ENCODE measurements at regions not wholly inside any gene's neighbourhood (a gene's known extent, or its start where the extent isn't known, plus 50 kb on each side); places are given as distances from the start of the nearest gene placed in this dataset.

- DNase-seq: no peak
Measured at GRCh38 chr2:240324312-240325015, 111.0 kb upstream of the GPC1 start.

- no peak for DNase-seq
Measured at GRCh38 chr2:240325016-240326007, 110.2 kb upstream of the GPC1 start.

- no peak for DNase-seq
Measured at GRCh38 chr2:240326246-240326645, 109.2 kb upstream of the GPC1 start.

DNA sequence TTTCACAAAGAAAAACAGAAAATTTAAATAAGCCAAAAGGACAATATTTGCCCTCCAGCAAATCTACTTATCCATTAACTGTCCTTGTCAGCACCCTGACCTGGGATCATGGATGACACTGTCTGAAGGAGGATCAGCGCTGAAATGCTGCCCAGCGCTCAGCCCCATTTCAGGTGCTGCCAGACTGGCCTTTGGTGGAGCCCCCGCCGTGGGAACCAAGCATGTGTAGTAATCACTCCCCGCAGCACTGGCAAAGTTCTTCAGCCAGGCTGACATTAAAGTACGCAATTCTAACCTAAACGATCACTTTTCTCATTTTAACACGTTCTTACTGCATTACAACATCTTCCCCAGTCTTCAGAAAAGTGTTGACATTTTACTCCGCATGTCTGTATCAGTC is 108.6 kb upstream of the GPC1 start:
- DNase-seq: no peak

GRCh38 chr2:240327566-240327965 is 107.9 kb upstream of the GPC1 start:
- DNase-seq: no peak

GRCh38 chr2:240328526-240328925 is 106.9 kb upstream of the GPC1 start:
- DNase-seq: no peak

- no peak for DNase-seq
Measured at GRCh38 chr2:240329116-240329665, 106.3 kb upstream of the GPC1 start.

- DNase-seq: no peak
Measured at GRCh38 chr2:240329778-240330177, 105.7 kb upstream of the GPC1 start.

- DNase-seq: no peak
Measured at GRCh38 chr2:240333985-240334384, 101.5 kb upstream of the GPC1 start.

DNA sequence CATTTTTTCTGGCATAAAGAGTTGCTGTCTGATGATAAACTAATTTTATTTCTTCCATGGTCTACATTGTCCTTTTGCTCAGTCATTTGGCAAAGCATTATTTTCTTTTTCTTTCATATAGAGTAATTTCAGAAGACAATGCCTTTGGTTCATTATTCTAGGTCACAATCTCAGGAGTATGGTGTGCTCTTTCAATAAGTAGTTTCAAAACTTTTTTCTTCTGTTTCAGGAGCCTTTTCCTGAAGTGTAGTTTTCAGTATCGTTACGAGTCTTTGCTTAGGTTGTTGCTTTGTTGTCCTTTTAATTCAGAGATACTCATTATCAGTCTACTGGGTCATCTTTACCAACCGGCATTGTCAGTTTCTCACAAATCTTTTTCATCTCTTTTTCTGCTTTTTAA is 100.4 kb upstream of the GPC1 start:
- no peak for DNase-seq

- DNase-seq: no peak
Measured at GRCh38 chr2:240336820-240337427, 98.5 kb upstream of the GPC1 start.

DNA sequence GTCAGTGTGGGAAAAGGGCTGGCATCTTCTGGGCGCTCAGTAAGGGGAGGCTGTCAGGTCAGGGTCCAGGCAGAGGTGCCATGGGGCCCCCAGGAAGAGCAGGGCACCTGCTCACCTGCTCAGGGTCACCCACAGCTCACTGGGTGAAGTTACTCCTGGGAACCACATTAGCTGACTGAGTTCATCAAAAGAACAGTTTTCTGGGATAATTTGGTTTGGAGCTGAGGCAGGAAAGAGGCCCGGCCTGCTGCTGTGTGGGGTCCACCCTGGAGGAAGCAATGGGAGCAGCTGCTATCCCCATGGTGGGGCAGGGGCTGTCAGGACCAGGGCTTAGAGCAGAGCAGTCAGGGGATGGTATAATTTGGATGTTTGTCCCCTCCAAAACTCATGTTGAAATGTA is 97.2 kb upstream of the GPC1 start:
- no peak for DNase-seq

- no peak for DNase-seq
Measured at GRCh38 chr2:240339411-240340360, 95.8 kb upstream of the GPC1 start.

GRCh38 chr2:240340361-240340761 is 95.1 kb upstream of the GPC1 start:
- no peak for DNase-seq

- DNase-seq: no peak
Measured at GRCh38 chr2:240341064-240341463, 94.4 kb upstream of the GPC1 start.

DNA sequence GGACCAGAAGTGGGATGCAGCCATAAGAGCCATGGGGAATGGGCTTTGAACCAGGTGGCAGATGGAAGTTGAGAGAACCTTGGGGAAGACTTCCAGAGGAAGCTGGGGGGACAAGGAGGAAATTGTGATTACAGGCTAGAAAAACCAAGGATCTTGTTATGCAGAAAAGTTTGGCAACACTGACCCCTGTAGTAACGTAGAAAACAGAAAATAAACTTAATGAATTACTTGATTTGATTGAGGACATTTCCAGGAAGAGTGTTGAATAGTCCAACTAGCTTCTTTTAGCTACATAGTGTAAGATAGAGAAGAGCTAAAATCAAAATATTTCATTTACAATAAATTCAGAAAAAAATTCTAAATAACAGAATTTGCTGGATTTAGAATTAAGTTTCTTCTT is 91.9 kb upstream of the GPC1 start:
- DNase-seq: no peak

DNA sequence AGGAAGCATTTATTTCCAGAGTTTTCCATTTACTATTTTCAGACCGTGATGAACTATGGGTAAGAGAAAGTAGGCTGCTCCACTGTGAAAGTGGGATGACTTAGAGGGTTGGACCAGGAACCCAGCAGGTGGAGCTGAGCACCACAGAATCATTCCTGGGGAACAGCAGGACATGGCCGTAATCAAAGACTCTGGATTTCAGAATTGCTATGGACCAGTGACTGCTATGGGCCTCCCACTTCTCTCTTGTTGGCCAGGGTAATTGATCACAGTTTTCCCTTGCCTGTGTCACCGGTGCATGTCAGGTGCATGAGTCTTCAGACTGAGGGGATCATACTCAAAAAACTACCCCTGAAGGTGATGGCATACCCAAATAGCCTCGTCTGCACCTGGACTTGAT is 90.6 kb upstream of the GPC1 start:
- DNase-seq: no peak

DNA sequence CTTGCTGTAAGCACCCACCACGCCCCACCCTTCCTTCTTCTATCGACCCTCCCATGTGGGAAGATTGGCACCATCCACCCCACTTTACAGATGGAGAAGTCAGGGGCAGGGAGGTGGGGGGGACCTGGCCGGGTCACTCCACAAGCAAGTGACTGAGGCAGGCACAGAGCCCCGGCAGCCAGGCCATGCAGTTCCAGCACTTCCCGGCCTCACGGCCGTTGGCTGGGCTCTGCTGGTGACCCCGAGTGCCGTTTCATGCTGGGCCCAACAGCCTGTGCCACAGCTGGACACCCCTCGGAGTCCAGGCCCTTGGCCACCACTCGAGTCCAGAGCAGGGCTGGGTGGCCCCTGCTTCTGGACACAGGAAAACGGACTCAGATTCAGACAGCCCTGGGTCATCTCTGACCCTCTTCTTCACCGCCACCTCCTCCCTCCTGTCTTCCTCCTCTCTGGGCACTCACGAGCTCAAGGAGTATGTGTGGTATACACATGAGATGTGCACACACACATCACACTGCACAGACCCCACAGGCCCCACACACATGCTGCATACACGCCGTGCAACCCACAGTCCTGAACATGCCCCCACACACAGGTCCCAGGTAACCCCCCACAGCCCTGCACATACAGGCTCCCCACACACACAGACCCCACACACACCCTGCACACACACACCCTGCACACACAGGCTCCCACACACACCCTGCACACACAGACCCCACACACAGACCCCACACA is 89.3 kb upstream of the GPC1 start:
- no peak for DNase-seq

GRCh38 chr2:240346753-240347372 is 88.6 kb upstream of the GPC1 start:
- no peak for DNase-seq

DNA sequence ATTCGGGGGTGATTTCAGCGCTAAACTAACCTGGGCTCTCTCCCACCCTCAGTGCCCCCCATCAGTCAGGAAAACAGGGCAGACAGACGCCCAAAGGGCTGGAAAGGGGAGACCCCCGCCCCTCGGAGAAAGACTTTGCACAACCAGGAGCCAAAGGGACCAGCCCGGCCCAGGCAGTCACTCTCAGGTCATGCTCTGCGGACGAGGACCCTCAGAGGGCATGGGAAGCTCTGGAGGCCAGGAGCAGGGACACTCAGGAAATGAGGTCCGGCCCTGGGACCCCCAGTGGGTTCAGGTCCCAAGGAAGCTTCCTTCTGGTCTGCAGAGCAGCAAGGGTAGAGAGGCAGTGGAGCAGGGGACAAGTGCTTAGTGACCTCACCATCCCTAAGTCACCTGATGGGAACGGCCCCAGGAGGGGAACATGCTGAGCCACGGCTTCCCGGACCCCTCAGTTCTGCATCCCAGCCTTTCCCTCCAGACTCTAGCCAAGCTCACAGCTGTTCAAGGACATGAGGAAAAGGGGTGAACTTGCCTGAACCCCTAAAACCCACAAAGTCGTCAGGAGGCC is 88.0 kb upstream of the GPC1 start:
- DNase-seq: no peak
